ENCODE measurements at regions not wholly inside any gene's neighbourhood (a gene's known extent, or its start where the extent isn't known, plus 50 kb on each side); places are given as distances from the start of the nearest gene placed in this dataset.
A peak's percentile ranks its signal among the peaks of the same experiment; 100 is the strongest.

DNA sequence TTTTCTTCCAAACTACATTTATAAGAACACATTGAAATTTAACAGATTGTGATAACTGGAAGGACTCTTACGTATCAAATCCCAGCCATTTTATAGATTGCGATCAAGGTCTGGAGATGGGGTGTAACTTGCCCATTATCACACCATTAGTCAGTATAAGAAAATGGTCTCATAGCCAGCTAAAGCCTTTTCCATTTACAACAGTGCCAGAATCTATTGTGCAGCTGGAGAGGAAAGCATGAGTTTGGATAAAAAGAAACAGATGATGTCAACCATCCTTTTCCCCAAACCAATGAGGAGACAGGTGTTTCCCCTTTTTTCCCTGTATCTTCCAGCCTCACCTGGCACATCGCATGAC is 658.8 kb downstream of the ACTL7B start:
- no peaks in the 10 kb centered on the region for H3K79me2 ChIP-seq (ENCODE audit: low read length)
- intact Hi-C loops (cut with micrococcal nuclease) = no loop called here
- TF ChIP-seq, protein P1, sequence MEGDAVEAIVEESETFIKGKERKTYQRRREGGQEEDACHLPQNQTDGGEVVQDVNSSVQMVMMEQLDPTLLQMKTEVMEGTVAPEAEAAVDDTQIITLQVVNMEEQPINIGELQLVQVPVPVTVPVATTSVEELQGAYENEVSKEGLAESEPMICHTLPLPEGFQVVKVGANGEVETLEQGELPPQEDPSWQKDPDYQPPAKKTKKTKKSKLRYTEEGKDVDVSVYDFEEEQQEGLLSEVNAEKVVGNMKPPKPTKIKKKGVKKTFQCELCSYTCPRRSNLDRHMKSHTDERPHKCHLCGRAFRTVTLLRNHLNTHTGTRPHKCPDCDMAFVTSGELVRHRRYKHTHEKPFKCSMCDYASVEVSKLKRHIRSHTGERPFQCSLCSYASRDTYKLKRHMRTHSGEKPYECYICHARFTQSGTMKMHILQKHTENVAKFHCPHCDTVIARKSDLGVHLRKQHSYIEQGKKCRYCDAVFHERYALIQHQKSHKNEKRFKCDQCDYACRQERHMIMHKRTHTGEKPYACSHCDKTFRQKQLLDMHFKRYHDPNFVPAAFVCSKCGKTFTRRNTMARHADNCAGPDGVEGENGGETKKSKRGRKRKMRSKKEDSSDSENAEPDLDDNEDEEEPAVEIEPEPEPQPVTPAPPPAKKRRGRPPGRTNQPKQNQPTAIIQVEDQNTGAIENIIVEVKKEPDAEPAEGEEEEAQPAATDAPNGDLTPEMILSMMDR (conservative IDR thresholded peaks at IDR 0.05; ENCODE audit: low read depth, low read length) = no peak
- no peak for TF ChIP-seq EZH2phosphoT487 (IDR thresholded peaks at IDR 0.05; ENCODE audit: borderline replicate concordance, low read length)
- no peak for TF ChIP-seq EZH2 (IDR thresholded peaks at IDR 0.05; ENCODE audit: low read length, unreplicated experiment)
- H3F3A ChIP-seq (ENCODE audit: low read length, unreplicated experiment) = no peaks in the 10 kb centered on the region
- H3K36me3 ChIP-seq (ENCODE audit: low read depth, low read length) = no peaks in the 10 kb centered on the region
- CTCF ChIA-PET = no interaction called here
- no peak overlapping the region for H3K27ac ChIP-seq (ENCODE audit: low read length)
- H3K4me3 ChIP-seq (ENCODE audit: low read length) = no peak overlapping the region
- POLR2A ChIA-PET (ENCODE audit: unreplicated experiment) = no interaction called here
- DNase-seq = no peak
- no peaks in the 10 kb centered on the region for H3K9me2 ChIP-seq (replicated peaks; ENCODE audit: low read length)
- H4K20me1 ChIP-seq (ENCODE audit: low read length) = no peaks in the 10 kb centered on the region
- H3K9me3 ChIP-seq (ENCODE audit: low read length) = no peaks in the 10 kb centered on the region
- H3K4me2 ChIP-seq (ENCODE audit: low read length) = no peak overlapping the region
- no peak overlapping the region for H3K9ac ChIP-seq (ENCODE audit: low read length)
- no peaks in the 10 kb centered on the region for H3K27me3 ChIP-seq (ENCODE audit: low read length)
- no peak for ATAC-seq
- H3K4me1 ChIP-seq (ENCODE audit: insufficient read depth, low read length) = 0 out of 2 replicates have a peak, but pooled peaks cover 7% of the 10 kb centered on the region
- H2AFZ ChIP-seq (ENCODE audit: low read length) = no peak overlapping the region
- BruUV-seq (replicated peaks) = no TSS peak

GRCh38 chr9:108196332-108197007 is 659.3 kb downstream of the ACTL7B start:
- no peaks in the 10 kb centered on the region for H4K20me1 ChIP-seq (ENCODE audit: low read length)
- 0 out of 2 replicates have a peak, but pooled peaks cover 7% of the 10 kb centered on the region for H3K4me1 ChIP-seq (ENCODE audit: insufficient read depth, low read length)
- no peak overlapping the region for H2AFZ ChIP-seq (ENCODE audit: low read length)
- H3K36me3 ChIP-seq (ENCODE audit: low read depth, low read length) = no peaks in the 10 kb centered on the region
- no peak overlapping the region for H3K4me3 ChIP-seq (ENCODE audit: low read length)
- BruUV-seq (replicated peaks) = no TSS peak
- H3K4me2 ChIP-seq (ENCODE audit: low read length) = no peak overlapping the region
- no peak for ATAC-seq
- H3K27ac ChIP-seq (ENCODE audit: low read length) = no peak overlapping the region
- no peaks in the 10 kb centered on the region for H3K79me2 ChIP-seq (ENCODE audit: low read length)
- DNase-seq = no peak
- H3F3A ChIP-seq (ENCODE audit: low read length, unreplicated experiment) = no peaks in the 10 kb centered on the region
- CTCF ChIA-PET = no interaction called here
- intact Hi-C loops (cut with micrococcal nuclease) = no loop called here
- no peaks in the 10 kb centered on the region for H3K27me3 ChIP-seq (ENCODE audit: low read length)
- POLR2A ChIA-PET (ENCODE audit: unreplicated experiment) = no interaction called here
- no peaks in the 10 kb centered on the region for H3K9me2 ChIP-seq (replicated peaks; ENCODE audit: low read length)
- no peak overlapping the region for H3K9ac ChIP-seq (ENCODE audit: low read length)
- TF ChIP-seq EZH2phosphoT487 (IDR thresholded peaks at IDR 0.05; ENCODE audit: borderline replicate concordance, low read length) (no peak), EZH2 (IDR thresholded peaks at IDR 0.05; ENCODE audit: low read length, unreplicated experiment) (no peak)
- TF ChIP-seq, protein P1 (conservative IDR thresholded peaks at IDR 0.05; ENCODE audit: low read depth, low read length) = no peak
- H3K9me3 ChIP-seq (ENCODE audit: low read length) = no peaks in the 10 kb centered on the region

DNA sequence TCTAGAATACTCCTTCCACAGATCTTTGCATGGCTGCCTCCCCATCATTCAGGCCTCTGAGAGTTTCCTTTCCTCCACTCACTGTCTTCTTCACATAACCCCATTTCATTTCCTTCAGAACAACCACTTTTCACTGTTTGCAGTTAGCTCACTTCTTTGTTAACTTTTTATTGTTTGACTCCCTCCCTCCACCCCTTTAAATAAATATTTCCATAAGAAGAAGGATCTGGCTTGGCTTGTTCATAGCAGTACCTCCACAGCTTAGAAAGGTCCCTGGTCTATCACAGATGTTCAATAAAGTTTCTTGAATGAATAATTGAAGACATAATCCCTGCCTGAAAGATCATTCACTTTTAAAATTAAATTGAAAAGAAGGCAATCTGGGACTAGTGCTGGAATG is 661.6 kb downstream of the ACTL7B start:
- peak; percentile 72 for ATAC-seq
- intact Hi-C loops (cut with micrococcal nuclease) = no loop called here

More for the DNA sequence above, 661.6 kb downstream of the ACTL7B start:
- DNase-seq = no peak
- H3K9me3 ChIP-seq (ENCODE audit: low read length) = no peaks in the 10 kb centered on the region
- no peak for TF ChIP-seq EZH2 (IDR thresholded peaks at IDR 0.05; ENCODE audit: low read length, unreplicated experiment)
- no peak for TF ChIP-seq EZH2phosphoT487 (IDR thresholded peaks at IDR 0.05; ENCODE audit: borderline replicate concordance, low read length)
- TF ChIP-seq, protein P1 (conservative IDR thresholded peaks at IDR 0.05; ENCODE audit: low read depth, low read length) = no peak
- no peak overlapping the region for H2AFZ ChIP-seq (ENCODE audit: low read length)
- no peaks in the 10 kb centered on the region for H3K36me3 ChIP-seq (ENCODE audit: low read depth, low read length)
- H3K27ac ChIP-seq (ENCODE audit: low read length) = no peak overlapping the region
- ChIA-PET POLR2A (ENCODE audit: unreplicated experiment) (no interaction called here), CTCF (no interaction called here)
- BruUV-seq (replicated peaks) = no TSS peak
- H3K27me3 ChIP-seq (ENCODE audit: low read length) = no peaks in the 10 kb centered on the region
- H3K79me2 ChIP-seq (ENCODE audit: low read length) = no peaks in the 10 kb centered on the region
- H3K9ac ChIP-seq (ENCODE audit: low read length) = no peak overlapping the region
- H3K4me3 ChIP-seq (ENCODE audit: low read length) = no peak overlapping the region
- no peaks in the 10 kb centered on the region for H4K20me1 ChIP-seq (ENCODE audit: low read length)
- no peaks in the 10 kb centered on the region for H3K9me2 ChIP-seq (replicated peaks; ENCODE audit: low read length)
- H3K4me2 ChIP-seq (ENCODE audit: low read length) = no peak overlapping the region
- H3K4me1 ChIP-seq (ENCODE audit: insufficient read depth, low read length) = 0 out of 2 replicates have a peak, but pooled peaks cover 7% of the 10 kb centered on the region
- H3F3A ChIP-seq (ENCODE audit: low read length, unreplicated experiment) = no peaks in the 10 kb centered on the region
